Muscle of leg (tissue), 3 donors: ENCODE measurements at regions not wholly inside any gene's neighbourhood (a gene's known extent, or its start where the extent isn't known, plus 50 kb on each side); places are given as distances from the start of the nearest gene placed in this dataset.

Experiments
- DNase-seq: peaks from one replicate; pipeline ENCODE4 v3.0.0; 2013
- H3K27ac ChIP-seq: one replicate; pipeline ENCODE4 v1.5.1; 2013; ENCODE audit warnings: mild to moderate bottlenecking, low read length, control low read depth
- H3K27me3 ChIP-seq: one replicate; pipeline ENCODE4 v1.6.1; 2013; ENCODE audit warnings: low read length; ENCODE audit not compliant: control insufficient read depth, insufficient read depth
- H3K36me3 ChIP-seq: one replicate; pipeline ENCODE4 v1.6.1; 2013; ENCODE audit warnings: low read length; ENCODE audit not compliant: control insufficient read depth, insufficient read depth
- H3K4me1 ChIP-seq: one replicate; pipeline ENCODE4 v1.6.1; 2013; ENCODE audit warnings: low read length; ENCODE audit not compliant: control insufficient read depth, insufficient read depth
- H3K4me3 ChIP-seq: one replicate; pipeline ENCODE4 v1.5.1; 2013; ENCODE audit warnings: low read length, control low read depth
- H3K9me3 ChIP-seq: replicated peaks from 2 replicates; pipeline ENCODE4 v1.6.1; 2013; ENCODE audit warnings: low read depth, low read length; ENCODE audit not compliant: control insufficient read depth
- WGBS: methylation state at CpG from one replicate; pipeline ENCODE4 v1.1.5; 2013; ENCODE audit warnings: missing lambda C conversion rate; ENCODE audit not compliant: insufficient coverage; 5-methylcytosine and 5-hydroxymethylcytosine counted together

- Histone ChIP-seq H3K27me3 (no peaks in the 10 kb centered on the region), H3K9me3 (no peaks in the 10 kb centered on the region), H3K4me1 (no peaks in the 10 kb centered on the region), H3K27ac (no peak overlapping the region), H3K4me3 (no peak overlapping the region), H3K36me3 (no peaks in the 10 kb centered on the region)
- 57% methylated on average over 5 of the region's 11 CpGs for WGBS
- no peak for DNase-seq
Measured at GRCh38 chr16:8183176-8184099, 406.9 kb downstream of the TMEM114 start.

GRCh38 chr16:8182761-8183160 is 407.6 kb downstream of the TMEM114 start:
- no peaks in the 10 kb centered on the region for H3K4me1 ChIP-seq
- peak; percentile 4 for DNase-seq
- no peaks in the 10 kb centered on the region for H3K9me3 ChIP-seq
- no peaks in the 10 kb centered on the region for H3K27me3 ChIP-seq
- H3K27ac ChIP-seq: no peak overlapping the region
- H3K4me3 ChIP-seq: no peak overlapping the region
- WGBS: 18% methylated on average over 2 of the region's 7 CpGs
- H3K36me3 ChIP-seq: no peaks in the 10 kb centered on the region

GRCh38 chr16:8179615-8180014 is 410.7 kb downstream of the TMEM114 start:
- H3K4me3 ChIP-seq: no peak overlapping the region
- no peaks in the 10 kb centered on the region for H3K9me3 ChIP-seq
- 30% methylated on average over 5 of the region's 5 CpGs for WGBS
- H3K27me3 ChIP-seq: no peaks in the 10 kb centered on the region
- H3K27ac ChIP-seq: no peak overlapping the region
- no peaks in the 10 kb centered on the region for H3K4me1 ChIP-seq
- no peak for DNase-seq
- no peaks in the 10 kb centered on the region for H3K36me3 ChIP-seq

GRCh38 chr16:8178271-8178670 is 412.0 kb downstream of the TMEM114 start:
- Histone ChIP-seq H3K27ac (no peak overlapping the region), H3K36me3 (no peaks in the 10 kb centered on the region), H3K27me3 (no peaks in the 10 kb centered on the region), H3K4me3 (no peak overlapping the region), H3K4me1 (no peaks in the 10 kb centered on the region), H3K9me3 (no peaks in the 10 kb centered on the region)
- DNase-seq: no peak
- 69% methylated on average over 6 of the region's 8 CpGs for WGBS

- WGBS: 100% methylated on average over 1 of the region's 3 CpGs
- no peaks in the 10 kb centered on the region for H3K9me3 ChIP-seq
- no peak overlapping the region for H3K27ac ChIP-seq
- no peaks in the 10 kb centered on the region for H3K27me3 ChIP-seq
- H3K36me3 ChIP-seq: no peaks in the 10 kb centered on the region
- DNase-seq: no peak
- H3K4me1 ChIP-seq: no peaks in the 10 kb centered on the region
- H3K4me3 ChIP-seq: no peak overlapping the region
Measured at GRCh38 chr16:8175411-8175810, 414.9 kb downstream of the TMEM114 start.

GRCh38 chr16:8173111-8173644 is 417.1 kb downstream of the TMEM114 start:
- H3K36me3 ChIP-seq: no peaks in the 10 kb centered on the region
- H3K27me3 ChIP-seq: no peaks in the 10 kb centered on the region
- WGBS: 31% methylated on average over 9 of the region's 16 CpGs
- no peak overlapping the region for H3K4me3 ChIP-seq
- DNase-seq: peak; percentile 88
- no peaks in the 10 kb centered on the region for H3K4me1 ChIP-seq
- H3K9me3 ChIP-seq: no peaks in the 10 kb centered on the region
- H3K27ac ChIP-seq: no peak overlapping the region

GRCh38 chr16:8172551-8172950 is 417.8 kb downstream of the TMEM114 start:
- no peaks in the 10 kb centered on the region for H3K9me3 ChIP-seq
- no peak for DNase-seq
- no peaks in the 10 kb centered on the region for H3K36me3 ChIP-seq
- no peak overlapping the region for H3K27ac ChIP-seq
- 82% methylated on average over 3 of the region's 7 CpGs for WGBS
- no peak overlapping the region for H3K4me3 ChIP-seq
- H3K4me1 ChIP-seq: no peaks in the 10 kb centered on the region
- no peaks in the 10 kb centered on the region for H3K27me3 ChIP-seq

GRCh38 chr16:8168016-8168415 is 422.3 kb downstream of the TMEM114 start:
- Histone ChIP-seq H3K4me1 (no peaks in the 10 kb centered on the region), H3K4me3 (no peak overlapping the region), H3K27me3 (no peaks in the 10 kb centered on the region), H3K9me3 (no peaks in the 10 kb centered on the region), H3K36me3 (no peaks in the 10 kb centered on the region), H3K27ac (no peak overlapping the region)
- WGBS: 81% methylated on average over 3 of the region's 10 CpGs
- DNase-seq: no peak

- H3K4me1 ChIP-seq: no peaks in the 10 kb centered on the region
- H3K27me3 ChIP-seq: no peaks in the 10 kb centered on the region
- no peak overlapping the region for H3K27ac ChIP-seq
- no peaks in the 10 kb centered on the region for H3K36me3 ChIP-seq
- no peaks in the 10 kb centered on the region for H3K9me3 ChIP-seq
- WGBS: 78% methylated on average over 4 of the region's 5 CpGs
- DNase-seq: no peak
- H3K4me3 ChIP-seq: no peak overlapping the region
Measured at GRCh38 chr16:8167436-8167835, 422.9 kb downstream of the TMEM114 start.

GRCh38 chr16:8158051-8158450 is 432.3 kb downstream of the TMEM114 start:
- Histone ChIP-seq H3K27me3 (no peaks in the 10 kb centered on the region), H3K9me3 (peaks cover 4% of the 10 kb centered on the region), H3K27ac (no peak overlapping the region), H3K4me3 (no peak overlapping the region), H3K36me3 (no peaks in the 10 kb centered on the region), H3K4me1 (no peaks in the 10 kb centered on the region)
- no peak for DNase-seq
- no CpG with 5 or more reads among the region's 5 CpGs for WGBS
